RWPE2 (cell line): ENCODE measurements at regions not wholly inside any gene's neighbourhood (a gene's known extent, or its start where the extent isn't known, plus 50 kb on each side); places are given as distances from the start of the nearest gene placed in this dataset.
A peak's percentile ranks its signal among the peaks of the same experiment; 100 is the strongest.

Source experiments
- ATAC-seq: fragments of 200-7000 bp; cut with Tn5 transposase; 3 replicates; pipeline ENCODE4 v1.9.1; 2021; ENCODE audit warnings: low read depth
- DNase-seq: peaks from one replicate; pipeline ENCODE4 v3.0.0-alpha.2; 2020; ENCODE audit warnings: low spot score
- H3K27ac ChIP-seq: fragments of 450-650 bp; 2 replicates; pipeline ENCODE4 v1.5.1; 2017; ENCODE audit warnings: mild to moderate bottlenecking; ENCODE audit not compliant: poor library complexity, severe bottlenecking
- H3K27me3 ChIP-seq: fragments of 250-450 bp; sonication (Bioruptor Pico); 2 replicates; pipeline ENCODE4 v1.5.1; 2021; ENCODE audit warnings: mild to moderate bottlenecking, moderate library complexity; ENCODE audit not compliant: insufficient read depth, poor library complexity, severe bottlenecking
- H3K36me3 ChIP-seq: fragments of 250-450 bp; sonication (Bioruptor Pico); 2 replicates; pipeline ENCODE4 v1.5.1; 2020; ENCODE audit warnings: low read depth, mild to moderate bottlenecking, moderate library complexity
- H3K4me1 ChIP-seq: fragments of 250-450 bp; sonication (Bioruptor Pico); 2 replicates; pipeline ENCODE4 v1.5.1; 2021; ENCODE audit warnings: mild to moderate bottlenecking, moderate library complexity; ENCODE audit not compliant: insufficient read depth, poor library complexity, severe bottlenecking
- H3K4me3 ChIP-seq: fragments of 250-450 bp; sonication (Bioruptor Pico); 2 replicates; pipeline ENCODE4 v1.5.1; 2021; ENCODE audit warnings: mild to moderate bottlenecking, moderate library complexity; ENCODE audit not compliant: severe bottlenecking
- H3K9me3 ChIP-seq: fragments of 250-450 bp; sonication (Bioruptor Pico); 2 replicates; pipeline ENCODE4 v1.5.1; 2021; ENCODE audit warnings: mild to moderate bottlenecking, moderate library complexity; ENCODE audit not compliant: severe bottlenecking
- TF ChIP-seq, protein P1 (sequence below): fragments of 450-650 bp; IDR thresholded peaks from one replicate; pipeline ENCODE4 v1.5.1; 2017; ENCODE audit warnings: mild to moderate bottlenecking, moderate library complexity; ENCODE audit not compliant: poor library complexity, severe bottlenecking

GRCh38 chr6:166760288-166760687, 133.2 kb upstream of the RPS6KA2 start:
- Histone ChIP-seq H3K27me3 (peaks cover 3% of the 10 kb centered on the region), H3K27ac (no peak overlapping the region), H3K4me1 (no peaks in the 10 kb centered on the region), H3K9me3 (no peaks in the 10 kb centered on the region), H3K36me3 (no peaks in the 10 kb centered on the region), H3K4me3 (no peak overlapping the region)
- DNase-seq (no peak), ATAC-seq (no peak)
- TF ChIP-seq, protein P1, sequence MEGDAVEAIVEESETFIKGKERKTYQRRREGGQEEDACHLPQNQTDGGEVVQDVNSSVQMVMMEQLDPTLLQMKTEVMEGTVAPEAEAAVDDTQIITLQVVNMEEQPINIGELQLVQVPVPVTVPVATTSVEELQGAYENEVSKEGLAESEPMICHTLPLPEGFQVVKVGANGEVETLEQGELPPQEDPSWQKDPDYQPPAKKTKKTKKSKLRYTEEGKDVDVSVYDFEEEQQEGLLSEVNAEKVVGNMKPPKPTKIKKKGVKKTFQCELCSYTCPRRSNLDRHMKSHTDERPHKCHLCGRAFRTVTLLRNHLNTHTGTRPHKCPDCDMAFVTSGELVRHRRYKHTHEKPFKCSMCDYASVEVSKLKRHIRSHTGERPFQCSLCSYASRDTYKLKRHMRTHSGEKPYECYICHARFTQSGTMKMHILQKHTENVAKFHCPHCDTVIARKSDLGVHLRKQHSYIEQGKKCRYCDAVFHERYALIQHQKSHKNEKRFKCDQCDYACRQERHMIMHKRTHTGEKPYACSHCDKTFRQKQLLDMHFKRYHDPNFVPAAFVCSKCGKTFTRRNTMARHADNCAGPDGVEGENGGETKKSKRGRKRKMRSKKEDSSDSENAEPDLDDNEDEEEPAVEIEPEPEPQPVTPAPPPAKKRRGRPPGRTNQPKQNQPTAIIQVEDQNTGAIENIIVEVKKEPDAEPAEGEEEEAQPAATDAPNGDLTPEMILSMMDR = no peak

DNA sequence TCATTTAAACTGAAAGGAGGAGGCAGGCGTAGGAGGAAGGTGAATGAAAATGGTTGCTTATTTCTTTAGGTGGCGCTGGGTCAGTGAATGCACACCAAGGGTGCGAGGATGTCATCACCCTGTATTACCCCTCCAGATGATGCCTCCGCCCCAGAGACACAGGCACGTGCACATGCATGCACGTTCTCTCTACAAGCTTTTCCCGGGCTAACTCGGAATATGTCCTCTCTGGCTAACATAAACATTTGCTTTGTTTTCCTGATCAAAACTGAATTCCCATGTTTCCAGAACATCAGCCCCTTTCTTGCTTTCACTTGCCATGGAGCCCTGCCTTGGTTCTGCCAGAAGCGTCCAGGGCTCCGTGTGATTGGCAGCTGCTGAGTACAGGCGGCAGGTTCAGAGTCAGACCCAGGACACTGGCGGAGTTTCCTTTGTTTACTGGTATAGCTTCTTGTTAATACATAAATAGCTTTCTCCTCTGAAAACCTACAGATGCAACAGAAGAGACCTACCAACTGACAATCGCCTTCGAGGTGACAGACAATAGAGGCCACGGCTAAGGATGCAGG, 131.2 kb upstream of the RPS6KA2 start:
- Histone ChIP-seq H3K4me1 (no peaks in the 10 kb centered on the region), H3K36me3 (no peaks in the 10 kb centered on the region), H3K27ac (no peak overlapping the region), H3K4me3 (no peak overlapping the region), H3K27me3 (peaks cover 3% of the 10 kb centered on the region), H3K9me3 (no peaks in the 10 kb centered on the region)
- no peak; the same call in 2 of the 3 replicates for ATAC-seq
- TF ChIP-seq, protein P1 = no peak
- no peak for DNase-seq

GRCh38 chr6:166757232-166758135, 130.4 kb upstream of the RPS6KA2 start:
- Histone ChIP-seq H3K4me1 (no peaks in the 10 kb centered on the region), H3K27me3 (peaks cover 3% of the 10 kb centered on the region), H3K36me3 (no peaks in the 10 kb centered on the region), H3K27ac (no peak overlapping the region), H3K4me3 (peak overlapping the region; percentile 3), H3K9me3 (no peaks in the 10 kb centered on the region)
- DNase-seq = no peak
- TF ChIP-seq, protein P1 = no peak
- ATAC-seq = peak; percentile 88

- no peak overlapping the region for H3K27ac ChIP-seq
- H3K9me3 ChIP-seq = no peaks in the 10 kb centered on the region
- H3K27me3 ChIP-seq = no peaks in the 10 kb centered on the region
- ATAC-seq (no peak), DNase-seq (no peak)
- no peaks in the 10 kb centered on the region for H3K36me3 ChIP-seq
- H3K4me1 ChIP-seq = no peaks in the 10 kb centered on the region
- H3K4me3 ChIP-seq = no peak overlapping the region
- TF ChIP-seq, protein P1 = no peak
Observed at GRCh38 chr6:166754218-166755030, 127.4 kb upstream of the RPS6KA2 start.
